RWPE1 (cell line): ENCODE measurements at regions not wholly inside any gene's neighbourhood (a gene's known extent, or its start where the extent isn't known, plus 50 kb on each side); places are given as distances from the start of the nearest gene placed in this dataset.

Experiments
- CTCF ChIA-PET: fragments of 350-600 bp; sonication (Branson Sonifier 250); formaldehyde crosslinking; extraction: SDS; loops from one replicate; lab custom pipeline; 2021; lab: Yijun Ruan, JAX
- POLR2A ChIA-PET: fragments of 400-600 bp; formaldehyde crosslinking; extraction: SDS; loops from one replicate; lab custom pipeline; 2020; ENCODE audit warnings: antibody characterized with exemption; ENCODE audit not compliant: low non-redundant PET; lab: Yijun Ruan, JAX
- DNase-seq: peaks from one replicate; pipeline ENCODE4 v3.0.0; 2012; ENCODE audit warnings: low spot score
- H3K27ac ChIP-seq: fragments of 450-650 bp; 2 replicates; pipeline ENCODE4 v1.5.1; 2017
- TF ChIP-seq, protein P1 (sequence below): fragments of 450-650 bp; conservative IDR thresholded peaks from 2 replicates; pipeline ENCODE4 v1.5.1; 2017; ENCODE audit warnings: low read depth, mild to moderate bottlenecking

DNA sequence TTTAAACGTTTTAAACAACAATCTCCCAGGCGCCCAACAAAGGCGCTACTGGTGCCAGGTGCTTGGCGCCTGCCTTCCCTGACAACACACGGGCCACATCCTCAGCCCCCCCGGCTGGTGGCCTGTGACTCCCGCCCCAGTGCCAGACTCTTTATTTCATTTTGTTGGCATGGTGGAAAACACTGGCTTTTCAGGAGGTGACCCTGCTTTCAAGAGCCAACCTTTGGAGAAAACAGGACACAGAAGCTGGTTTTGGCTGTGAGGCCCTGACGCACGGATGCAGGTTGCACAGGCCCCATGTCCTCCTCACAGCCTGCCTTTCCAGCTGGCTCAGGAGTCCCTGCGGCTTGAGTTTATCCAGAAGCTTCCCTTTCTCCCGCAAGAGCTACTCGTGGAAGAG lies 100.0 kb downstream of the METRNL start:
- TF ChIP-seq, protein P1, sequence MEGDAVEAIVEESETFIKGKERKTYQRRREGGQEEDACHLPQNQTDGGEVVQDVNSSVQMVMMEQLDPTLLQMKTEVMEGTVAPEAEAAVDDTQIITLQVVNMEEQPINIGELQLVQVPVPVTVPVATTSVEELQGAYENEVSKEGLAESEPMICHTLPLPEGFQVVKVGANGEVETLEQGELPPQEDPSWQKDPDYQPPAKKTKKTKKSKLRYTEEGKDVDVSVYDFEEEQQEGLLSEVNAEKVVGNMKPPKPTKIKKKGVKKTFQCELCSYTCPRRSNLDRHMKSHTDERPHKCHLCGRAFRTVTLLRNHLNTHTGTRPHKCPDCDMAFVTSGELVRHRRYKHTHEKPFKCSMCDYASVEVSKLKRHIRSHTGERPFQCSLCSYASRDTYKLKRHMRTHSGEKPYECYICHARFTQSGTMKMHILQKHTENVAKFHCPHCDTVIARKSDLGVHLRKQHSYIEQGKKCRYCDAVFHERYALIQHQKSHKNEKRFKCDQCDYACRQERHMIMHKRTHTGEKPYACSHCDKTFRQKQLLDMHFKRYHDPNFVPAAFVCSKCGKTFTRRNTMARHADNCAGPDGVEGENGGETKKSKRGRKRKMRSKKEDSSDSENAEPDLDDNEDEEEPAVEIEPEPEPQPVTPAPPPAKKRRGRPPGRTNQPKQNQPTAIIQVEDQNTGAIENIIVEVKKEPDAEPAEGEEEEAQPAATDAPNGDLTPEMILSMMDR: no peak
- DNase-seq: no peak
- POLR2A ChIA-PET: no interaction called here
- CTCF ChIA-PET: interaction anchor here (0.6 kb wide), 1 partner anchor 10 kb away, joined by 4 read pairs; no protein-coding TSS in a partner anchor
- no peak overlapping the region for H3K27ac ChIP-seq

DNA sequence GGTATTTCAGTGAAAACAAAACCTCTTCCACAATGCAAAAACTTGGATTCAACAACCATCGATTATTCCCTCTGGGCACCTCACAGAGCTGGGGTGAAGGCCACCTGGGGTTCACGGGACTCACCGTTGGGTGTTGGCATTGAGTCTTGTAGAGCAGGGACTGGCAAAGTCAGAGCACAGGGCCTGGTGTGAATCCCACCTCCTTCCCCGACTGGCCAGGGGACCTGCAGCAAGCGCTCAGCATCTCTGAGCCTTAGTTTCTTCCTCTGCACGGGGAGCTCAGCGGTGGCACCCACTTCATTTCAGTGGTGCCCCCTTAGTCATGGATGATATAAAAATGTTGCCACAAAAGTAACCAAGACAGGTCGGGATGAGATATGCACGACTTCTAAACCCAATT lies 100.4 kb downstream of the METRNL start:
- ChIA-PET CTCF (no interaction called here), POLR2A (no interaction called here)
- H3K27ac ChIP-seq: no peak overlapping the region
- DNase-seq: no peak
- TF ChIP-seq, protein P1: no peak

DNA sequence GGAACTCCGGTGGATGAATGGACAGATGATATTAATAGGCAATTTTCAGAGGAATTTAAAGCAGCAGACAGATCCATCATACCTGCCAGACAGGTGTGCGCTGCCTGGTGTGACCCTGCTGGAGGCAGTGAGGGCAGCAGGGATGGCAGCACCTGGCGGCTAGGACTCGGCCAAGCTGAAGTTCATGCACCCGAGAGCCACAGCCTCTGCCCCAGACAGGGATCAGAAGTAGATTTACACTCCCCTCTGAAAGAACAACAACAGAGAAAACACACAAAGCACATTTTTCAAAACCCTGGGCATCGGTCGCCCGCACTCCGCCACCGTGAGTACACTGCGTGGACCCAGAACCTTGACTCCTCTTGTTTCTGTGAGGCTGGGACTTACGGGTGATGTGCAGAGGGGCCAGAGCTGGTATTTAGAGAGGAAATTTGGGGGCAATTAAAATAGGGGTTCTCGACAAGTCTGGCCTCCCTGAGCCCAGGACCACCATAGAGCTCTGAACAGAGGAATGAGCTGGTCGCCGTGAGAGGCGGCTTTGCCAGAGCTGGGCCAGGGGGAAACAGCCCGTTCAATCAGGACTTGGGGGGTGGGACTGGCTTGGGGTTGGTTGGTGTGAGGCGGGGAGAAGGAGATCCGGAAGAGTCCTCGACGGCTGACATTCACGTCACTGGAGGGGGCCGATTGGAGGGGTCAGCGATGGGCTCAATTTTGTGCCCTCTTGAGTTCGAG lies 101.0 kb downstream of the METRNL start:
- TF ChIP-seq, protein P1: no peak
- H3K27ac ChIP-seq: no peak overlapping the region
- POLR2A ChIA-PET: no interaction called here
- CTCF ChIA-PET: no interaction called here
- no peak for DNase-seq

DNA sequence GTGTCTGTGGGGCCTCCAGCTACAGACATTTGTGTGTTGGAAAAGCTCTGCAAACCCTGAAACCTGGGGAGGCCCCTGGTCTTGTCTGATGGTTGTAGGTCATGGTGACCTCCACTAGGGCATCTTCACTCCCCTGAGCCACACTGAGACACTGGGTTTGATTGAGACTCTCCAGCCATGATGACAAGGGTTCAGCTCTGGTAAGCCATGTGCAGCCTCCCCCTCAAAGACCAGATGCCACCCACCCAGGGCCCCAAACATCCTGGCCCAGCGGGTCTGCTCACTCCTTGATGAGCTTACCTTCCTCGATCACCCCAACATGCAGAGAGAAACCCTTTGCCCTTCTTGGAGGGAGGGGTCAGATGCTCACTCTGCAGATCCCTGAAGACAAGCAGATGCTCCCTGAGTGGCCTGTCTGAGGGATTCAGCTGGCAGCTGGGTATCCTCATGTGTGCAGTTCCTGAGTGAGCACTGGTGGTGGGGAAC lies 101.6 kb downstream of the METRNL start:
- H3K27ac ChIP-seq: no peak overlapping the region
- ChIA-PET CTCF (no interaction called here), POLR2A (no interaction called here)
- TF ChIP-seq, protein P1: no peak
- DNase-seq: no peak

DNA sequence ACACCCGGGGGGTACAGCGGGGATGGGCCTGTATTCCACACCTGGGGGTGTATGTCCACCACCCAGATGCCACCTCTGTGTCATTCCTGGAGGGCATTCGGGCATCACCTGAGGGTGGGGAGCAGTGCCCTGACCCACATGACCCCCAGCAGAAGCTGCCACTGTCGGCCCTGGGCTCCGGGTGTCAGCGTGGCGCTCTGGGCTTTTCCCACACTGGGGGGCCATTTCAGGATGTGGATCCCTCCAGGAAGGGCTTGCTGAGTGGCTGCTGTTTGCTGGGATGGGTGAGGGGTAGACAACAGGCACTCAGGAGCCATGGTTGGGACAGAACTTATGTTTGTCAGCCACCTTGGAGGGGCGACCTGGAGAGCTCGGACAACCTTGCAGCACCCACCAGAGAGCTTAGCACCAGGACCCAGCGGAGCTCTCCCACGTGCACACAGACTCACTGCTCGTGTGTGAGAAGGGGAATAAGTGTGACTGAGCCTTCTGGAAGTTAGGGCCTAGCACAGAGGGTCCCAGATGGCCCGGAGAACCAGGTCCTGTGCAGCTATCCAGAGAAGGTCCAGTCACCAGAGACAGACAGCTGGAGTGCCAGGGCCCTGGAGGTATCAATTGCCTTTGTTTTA lies 102.7 kb downstream of the METRNL start:
- ChIA-PET CTCF (no interaction called here), POLR2A (no interaction called here)
- TF ChIP-seq, protein P1: no peak
- H3K27ac ChIP-seq: no peak overlapping the region
- DNase-seq: no peak

DNA sequence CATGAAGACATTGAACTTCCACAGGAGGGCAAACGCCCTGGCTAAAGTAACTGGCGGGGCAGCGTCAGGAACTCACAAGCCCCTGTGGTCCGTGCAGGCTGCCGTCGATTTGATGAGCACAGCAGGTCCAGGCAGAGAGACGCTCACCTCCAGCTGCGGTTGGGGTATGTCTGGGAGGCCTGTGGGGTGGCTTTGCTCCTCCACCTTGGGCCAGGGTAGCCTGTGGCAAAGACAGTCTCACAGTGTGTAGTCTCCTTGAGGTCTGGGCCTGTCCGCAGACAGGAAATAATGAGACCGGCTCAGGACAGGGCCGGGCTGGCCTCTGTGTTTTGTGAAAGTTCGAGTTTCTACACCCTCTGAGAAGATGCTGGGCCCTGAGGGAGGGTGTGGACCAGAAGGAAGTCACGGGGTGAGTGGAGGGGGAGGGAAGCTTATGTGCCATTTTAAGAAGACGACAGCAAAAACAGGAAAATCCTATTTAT lies 103.3 kb downstream of the METRNL start:
- TF ChIP-seq, protein P1: no peak
- POLR2A ChIA-PET: no interaction called here
- CTCF ChIA-PET: no interaction called here
- DNase-seq: no peak
- H3K27ac ChIP-seq: no peak overlapping the region
